ENCODE measurements at regions not wholly inside any gene's neighbourhood (a gene's known extent, or its start where the extent isn't known, plus 50 kb on each side); places are given as distances from the start of the nearest gene placed in this dataset.

GRCh38 chr5:161975350-161975749 is 92.2 kb upstream of the GABRG2 start:
- in situ Hi-C loops (cut with MboI; ENCODE audit: low sequenced_read_pairs) (no loop called here), dilution Hi-C loops (cut with HindIII; ENCODE audit: low sequenced_read_pairs, unreplicated experiment) (no loop called here), intact Hi-C loops (cut with micrococcal nuclease) (no loop called here)
- Histone ChIP-seq H2BK5ac (ENCODE audit: low read depth, low read length, poor library complexity, severe bottlenecking) (no peak overlapping the region), H2AK9ac (replicated peaks; ENCODE audit: low read depth, low read length, poor library complexity) (no peak overlapping the region), H3K9me1 (ENCODE audit: insufficient read depth, low read length) (no peaks in the 10 kb centered on the region), H4K20me1 (ENCODE audit: insufficient read depth, low read length) (no peaks in the 10 kb centered on the region), H2AFZ (replicated peaks; ENCODE audit: low read length, poor library complexity) (no peak overlapping the region), H2BK120ac (ENCODE audit: low read depth, low read length) (no peak overlapping the region), H3K14ac (replicated peaks; ENCODE audit: low read depth, low read length) (no peak overlapping the region), H2BK15ac (ENCODE audit: low read depth, low read length) (no peak overlapping the region), H3K9ac (ENCODE audit: low read depth, low read length) (no peak overlapping the region), H3K27ac (ENCODE audit: insufficient read depth, low read length) (no peak overlapping the region), H4K5ac (ENCODE audit: low read depth, low read length) (no peak overlapping the region), H2AK5ac (ENCODE audit: low read depth, low read length) (no peak overlapping the region), H4K8ac (ENCODE audit: low read depth in 2 of 2, low read length in 2 of 2) (no peak overlapping the region), H3K36me3 (ENCODE audit: control insufficient read depth, insufficient read depth, low read length) (no peaks in the 10 kb centered on the region), H3K18ac (ENCODE audit: low read depth, low read length) (no peak overlapping the region), H3K79me1 (ENCODE audit: low read depth in 1 of 2, low read length in 2 of 2) (no peaks in the 10 kb centered on the region), H3K23ac (ENCODE audit: low read depth, low read length) (no peak overlapping the region), H3K4me1 (ENCODE audit: control insufficient read depth, insufficient read depth, low read length) (no peaks in the 10 kb centered on the region), H4K91ac (ENCODE audit: insufficient read depth, low read depth, low read length) (no peak overlapping the region), H3K56ac (ENCODE audit: extremely low read depth, insufficient read depth, low read length) (no peak overlapping the region), H3K4me3 (ENCODE audit: insufficient read depth, low read depth, low read length) (no peak overlapping the region), H2BK20ac (ENCODE audit: low read depth, low read length) (no peak overlapping the region), H3K4me2 (ENCODE audit: low read depth, low read length) (no peak overlapping the region), H3K4ac (ENCODE audit: low read depth, low read length) (no peak overlapping the region), H3K9me3 (ENCODE audit: control insufficient read depth, insufficient read depth, low read length) (peaks cover 3% of the 10 kb centered on the region; the same call in 1 of the 2 replicates), H3K27me3 (ENCODE audit: control insufficient read depth, insufficient read depth, low read length) (no peaks in the 10 kb centered on the region)
- TF ChIP-seq RAD21 (IDR thresholded peaks at IDR 0.05; ENCODE audit: low read length): no peak
- no peak for TF ChIP-seq MAFK (IDR thresholded peaks at IDR 0.05; ENCODE audit: low read depth, low read length)
- no peak for TF ChIP-seq CHD1 (IDR thresholded peaks at IDR 0.05; ENCODE audit: low read depth, low read length)
- TF ChIP-seq CEBPB (IDR thresholded peaks at IDR 0.05; ENCODE audit: low read depth, low read length): no peak
- no peak for TF ChIP-seq BHLHE40 (IDR thresholded peaks at IDR 0.05; ENCODE audit: low read depth, low read length)
- TF ChIP-seq RFX5 (IDR thresholded peaks at IDR 0.05; ENCODE audit: low read depth, low read length): no peak
- TF ChIP-seq ELK1 (IDR thresholded peaks at IDR 0.05; ENCODE audit: borderline replicate concordance, low read depth, low read length): no peak
- no peak for TF ChIP-seq MAZ (IDR thresholded peaks at IDR 0.05; ENCODE audit: borderline replicate concordance, low read depth, low read length)
- TF ChIP-seq MXI1 (IDR thresholded peaks at IDR 0.05; ENCODE audit: borderline replicate concordance, low read depth, low read length): no peak
- no peak for TF ChIP-seq FOS (IDR thresholded peaks at IDR 0.05; ENCODE audit: low read depth, low read length)
- TF ChIP-seq NFE2L2 (IDR thresholded peaks at IDR 0.05; ENCODE audit: low read depth, low read length): no peak
- no peak for TF ChIP-seq USF2 (IDR thresholded peaks at IDR 0.05; ENCODE audit: low read depth, low read length)
- TF ChIP-seq RCOR1 (IDR thresholded peaks at IDR 0.05; ENCODE audit: insufficient replicate concordance, low read length): no peak
- no peak for TF ChIP-seq SMC3 (IDR thresholded peaks at IDR 0.05; ENCODE audit: low read depth, low read length)
- no peak for TF ChIP-seq POLR2A (IDR thresholded peaks at IDR 0.05; ENCODE audit: low read depth, low read length)
- no peak for DNase-seq
- CTCF ChIA-PET: no interaction called here
- BruUV-seq (replicated peaks): no TSS peak
- WGBS, 2 experiments (ENCODE audit: extremely low coverage in 2 of 2, insufficient read length in 1 of 2): no CpG with 5 or more reads among the region's 2 CpGs
- POLR2A ChIA-PET (ENCODE audit: unreplicated experiment): no interaction called here
- ATAC-seq (ENCODE audit: low read depth): no peak
